IMR-90 (cell line): ENCODE measurements at regions not wholly inside any gene's neighbourhood (a gene's known extent, or its start where the extent isn't known, plus 50 kb on each side); places are given as distances from the start of the nearest gene placed in this dataset.

Experiments used
- ATAC-seq: fragments of 200-7000 bp; cut with Tn5 transposase; 2 replicates; pipeline ENCODE4 v1.9.1; 2020; ENCODE audit warnings: low read depth, mild to moderate bottlenecking, moderate library complexity
- BruUV-seq: library from RNA; stranded (reverse); fragments of 400-500 nt; replicated peaks from 2 replicates; lab custom pipeline; 2021; lab: Mats Ljungman, UMichigan
- CTCF ChIA-PET: fragments of 300-600 bp; formaldehyde crosslinking; extraction: SDS; loops from one replicate; lab custom pipeline; 2021; ENCODE audit warnings: antibody characterized with exemption; lab: Yijun Ruan, JAX
- POLR2A ChIA-PET: fragments of 300-600 bp; sonication (Branson Sonifier 250); formaldehyde crosslinking; loops from one replicate; lab custom pipeline; 2022; ENCODE audit warnings: antibody characterized with exemption; ENCODE audit not compliant: unreplicated experiment; lab: Charles Lee
- DNase-seq: peaks from one replicate; pipeline ENCODE4 v3.0.0; 2013
- H2AFZ ChIP-seq: replicated peaks from 2 replicates; pipeline ENCODE3; 2013; ENCODE audit warnings: low read length, mild to moderate bottlenecking; ENCODE audit not compliant: poor library complexity
- H2AK5ac ChIP-seq: 2 replicates; pipeline ENCODE4 v1.6.1; 2013; ENCODE audit warnings: low read depth, low read length, inconsistent platforms
- H2AK9ac ChIP-seq: replicated peaks from 2 replicates; pipeline ENCODE3; 2013; ENCODE audit warnings: mild to moderate bottlenecking, low read depth, low read length, moderate library complexity; ENCODE audit not compliant: poor library complexity
- H2BK120ac ChIP-seq: 2 replicates; pipeline ENCODE4 v1.6.1; 2013; ENCODE audit warnings: low read depth, low read length, inconsistent platforms
- H2BK15ac ChIP-seq: 3 replicates; pipeline ENCODE4 v1.6.1; 2013; ENCODE audit warnings: low read depth, low read length, inconsistent platforms
- H2BK20ac ChIP-seq: 2 replicates; pipeline ENCODE4 v1.6.1; 2013; ENCODE audit warnings: low read depth, mild to moderate bottlenecking, inconsistent platforms, low read length, moderate library complexity
- H2BK5ac ChIP-seq: 2 replicates; pipeline ENCODE4 v1.6.1; 2013; ENCODE audit warnings: mild to moderate bottlenecking, low read depth, low read length, inconsistent platforms; ENCODE audit not compliant: poor library complexity, severe bottlenecking
- H3K14ac ChIP-seq: replicated peaks from 2 replicates; pipeline ENCODE4 v1.6.1; 2013; ENCODE audit warnings: low read depth, low read length, inconsistent platforms
- H3K18ac ChIP-seq: 2 replicates; pipeline ENCODE4 v1.6.1; 2013; ENCODE audit warnings: low read depth, low read length, control low read depth
- H3K23ac ChIP-seq: 2 replicates; pipeline ENCODE4 v1.6.1; 2013; ENCODE audit warnings: low read depth, low read length, inconsistent platforms
- H3K27ac ChIP-seq: 2 replicates; pipeline ENCODE4 v1.5.1; 2013; ENCODE audit warnings: mild to moderate bottlenecking, control low read depth, low read length; ENCODE audit not compliant: insufficient read depth
- H3K27me3 ChIP-seq: 2 replicates; pipeline ENCODE4 v1.6.1; 2013; ENCODE audit warnings: low read length; ENCODE audit not compliant: control insufficient read depth, insufficient read depth
- H3K36me3 ChIP-seq: 2 replicates; pipeline ENCODE4 v1.6.1; 2013; ENCODE audit warnings: low read length, mixed read lengths; ENCODE audit not compliant: control insufficient read depth, insufficient read depth
- H3K4ac ChIP-seq: 2 replicates; pipeline ENCODE4 v1.6.1; 2013; ENCODE audit warnings: low read depth, low read length, inconsistent platforms
- H3K4me1 ChIP-seq: 2 replicates; pipeline ENCODE4 v1.6.1; 2013; ENCODE audit warnings: low read length, mixed read lengths; ENCODE audit not compliant: control insufficient read depth, insufficient read depth
- H3K4me2 ChIP-seq: 2 replicates; pipeline ENCODE4 v1.6.1; 2013; ENCODE audit warnings: low read depth, mild to moderate bottlenecking, control low read depth, low read length, moderate library complexity
- H3K4me3 ChIP-seq: 2 replicates; pipeline ENCODE4 v1.5.1; 2013; ENCODE audit warnings: low read depth, mild to moderate bottlenecking, control low read depth, low read length, moderate library complexity; ENCODE audit not compliant: insufficient read depth
- H3K56ac ChIP-seq: 2 replicates; pipeline ENCODE4 v1.6.1; 2013; ENCODE audit warnings: low read length, inconsistent platforms; ENCODE audit not compliant: insufficient read depth; ENCODE audit errors: extremely low read depth
- H3K79me1 ChIP-seq, 2 experiments: 2 replicates each; pipeline ENCODE4 v1.6.1; 2013; ENCODE audit warnings: low read length in 2 of 2, inconsistent platforms in 1 of 2, low read depth in 1 of 2
- H3K9ac ChIP-seq: 2 replicates; pipeline ENCODE4 v1.6.1; 2013; ENCODE audit warnings: low read depth, low read length, control low read depth
- H3K9me1 ChIP-seq: 2 replicates; pipeline ENCODE4 v1.6.1; 2013; ENCODE audit warnings: low read length, inconsistent platforms; ENCODE audit not compliant: insufficient read depth
- H3K9me3 ChIP-seq: 2 replicates; pipeline ENCODE4 v1.6.1; 2013; ENCODE audit warnings: low read length; ENCODE audit not compliant: control insufficient read depth, insufficient read depth
- H4K20me1 ChIP-seq: 2 replicates; pipeline ENCODE4 v1.6.1; 2013; ENCODE audit warnings: low read length, inconsistent platforms; ENCODE audit not compliant: insufficient read depth
- H4K5ac ChIP-seq: 2 replicates; pipeline ENCODE4 v1.6.1; 2013; ENCODE audit warnings: mild to moderate bottlenecking, low read depth, low read length, control low read depth
- H4K8ac ChIP-seq, 2 experiments: 2 replicates each; pipeline ENCODE4 v1.6.1; 2013; ENCODE audit warnings: low read depth in 2 of 2, low read length in 2 of 2, control low read depth in 1 of 2, inconsistent platforms in 1 of 2
- H4K91ac ChIP-seq: 2 replicates; pipeline ENCODE4 v1.6.1; 2013; ENCODE audit warnings: low read depth, low read length, inconsistent platforms; ENCODE audit not compliant: insufficient read depth
- BHLHE40 ChIP-seq: fragments of 150-350 bp; IDR thresholded peaks from 2 replicates; pipeline ENCODE4 v1.6.1; 2016; ENCODE audit warnings: mild to moderate bottlenecking, low read depth, low read length
- ELK1 ChIP-seq: fragments of 150-350 bp; IDR thresholded peaks from 2 replicates; pipeline ENCODE4 v1.6.1; 2016; ENCODE audit warnings: low read depth, mild to moderate bottlenecking, low read length, moderate library complexity, borderline replicate concordance
- FOS ChIP-seq: fragments of 150-350 bp; IDR thresholded peaks from 2 replicates; pipeline ENCODE4 v1.6.1; 2016; ENCODE audit warnings: low read depth, low read length
- NFE2L2 ChIP-seq: fragments of 150-350 bp; IDR thresholded peaks from 2 replicates; pipeline ENCODE4 v1.6.1; 2016; ENCODE audit warnings: low read depth, mild to moderate bottlenecking, low read length
- WGBS, 2 experiments: methylation state at CpG; one replicate each; pipeline versions ENCODE4 v1.1.5 to v1.1.7; 2013; ENCODE audit warnings: missing lambda C conversion rate in 2 of 2; ENCODE audit not compliant: insufficient read length in 1 of 2; ENCODE audit errors: extremely low coverage in 2 of 2; 5-methylcytosine and 5-hydroxymethylcytosine counted together
- dilution Hi-C: fragments of 300-500 bp; cut with HindIII; formaldehyde crosslinking; loops from one replicate; pipeline ENCODE4 v1.14.3; 2018; ENCODE audit warnings: low sequenced_read_pairs; ENCODE audit not compliant: unreplicated experiment
- in situ Hi-C: fragments of 300-500 bp; cut with MboI; formaldehyde crosslinking; loops from 3 replicates; pipeline ENCODE4 v1.14.3; 2019; ENCODE audit warnings: low sequenced_read_pairs, inconsistent platforms, mixed read lengths
- intact Hi-C: fragments of 100-400 bp; cut with micrococcal nuclease; formaldehyde crosslinking; loops from 2 replicates; pipeline ENCODE4 v1.10.0; 2022
- TF ChIP-seq, protein P1 (sequence below): conservative IDR thresholded peaks from 2 replicates; pipeline ENCODE4 v1.5.1; 2012; ENCODE audit warnings: mild to moderate bottlenecking, low read depth, low read length, improper control_type of control experiment

GRCh38 chr9:71619926-71620325, 148.4 kb downstream of the CEMIP2 start:
- no peak for DNase-seq
- H3K79me1 ChIP-seq: no peaks in the 10 kb centered on the region
- no peak overlapping the region for H2AK5ac ChIP-seq
- POLR2A ChIA-PET: no interaction called here
- H3K23ac ChIP-seq: no peak overlapping the region
- H2BK20ac ChIP-seq: no peak overlapping the region
- BruUV-seq: no TSS peak
- no peak overlapping the region for H4K91ac ChIP-seq
- no peak overlapping the region for H4K5ac ChIP-seq
- H3K9me1 ChIP-seq: no peaks in the 10 kb centered on the region
- H3K14ac ChIP-seq: no peak overlapping the region
- ATAC-seq: no peak
- no peak overlapping the region for H2AFZ ChIP-seq
- no peaks in the 10 kb centered on the region; the same call in none of the 2 replicates for H3K27me3 ChIP-seq
- in situ Hi-C loops (no loop called here), dilution Hi-C loops (no loop called here), intact Hi-C loops (no loop called here)
- no peak overlapping the region for H2BK15ac ChIP-seq
- CTCF ChIA-PET: no interaction called here
- no peak overlapping the region for H4K8ac ChIP-seq
- H3K4me3 ChIP-seq: no peak overlapping the region
- H4K20me1 ChIP-seq: no peaks in the 10 kb centered on the region
- H2BK120ac ChIP-seq: no peak overlapping the region
- H3K18ac ChIP-seq: no peak overlapping the region
- no peak overlapping the region for H3K27ac ChIP-seq
- H3K56ac ChIP-seq: no peak overlapping the region
- H3K4me1 ChIP-seq: no peaks in the 10 kb centered on the region
- no peak overlapping the region for H3K9ac ChIP-seq
- H3K36me3 ChIP-seq: no peaks in the 10 kb centered on the region
- H3K4me2 ChIP-seq: no peak overlapping the region
- WGBS, 2 experiments: no CpG with 5 or more reads among the region's 2 CpGs
- TF ChIP-seq, protein P1, sequence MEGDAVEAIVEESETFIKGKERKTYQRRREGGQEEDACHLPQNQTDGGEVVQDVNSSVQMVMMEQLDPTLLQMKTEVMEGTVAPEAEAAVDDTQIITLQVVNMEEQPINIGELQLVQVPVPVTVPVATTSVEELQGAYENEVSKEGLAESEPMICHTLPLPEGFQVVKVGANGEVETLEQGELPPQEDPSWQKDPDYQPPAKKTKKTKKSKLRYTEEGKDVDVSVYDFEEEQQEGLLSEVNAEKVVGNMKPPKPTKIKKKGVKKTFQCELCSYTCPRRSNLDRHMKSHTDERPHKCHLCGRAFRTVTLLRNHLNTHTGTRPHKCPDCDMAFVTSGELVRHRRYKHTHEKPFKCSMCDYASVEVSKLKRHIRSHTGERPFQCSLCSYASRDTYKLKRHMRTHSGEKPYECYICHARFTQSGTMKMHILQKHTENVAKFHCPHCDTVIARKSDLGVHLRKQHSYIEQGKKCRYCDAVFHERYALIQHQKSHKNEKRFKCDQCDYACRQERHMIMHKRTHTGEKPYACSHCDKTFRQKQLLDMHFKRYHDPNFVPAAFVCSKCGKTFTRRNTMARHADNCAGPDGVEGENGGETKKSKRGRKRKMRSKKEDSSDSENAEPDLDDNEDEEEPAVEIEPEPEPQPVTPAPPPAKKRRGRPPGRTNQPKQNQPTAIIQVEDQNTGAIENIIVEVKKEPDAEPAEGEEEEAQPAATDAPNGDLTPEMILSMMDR: no peak
- TF ChIP-seq FOS (no peak), ELK1 (no peak), NFE2L2 (no peak), BHLHE40 (no peak)
- no peaks in the 10 kb centered on the region for H3K9me3 ChIP-seq
- no peak overlapping the region for H2AK9ac ChIP-seq
- no peak overlapping the region for H2BK5ac ChIP-seq
- no peak overlapping the region for H3K4ac ChIP-seq
